Heart left ventricle (tissue), 16 donors: ENCODE measurements at regions not wholly inside any gene's neighbourhood (a gene's known extent, or its start where the extent isn't known, plus 50 kb on each side); places are given as distances from the start of the nearest gene placed in this dataset.
A peak's percentile ranks its signal among the peaks of the same experiment; 100 is the strongest.

ENCODE experiments used
- ATAC-seq, 4 donors: fragments of 200-7000 bp; cut with Tn5 transposase; one replicate each; pipeline ENCODE4 v1.9.1; 2020 to 2022; ENCODE audit warnings: moderate library complexity in 4 of 4, mild to moderate bottlenecking in 3 of 4, moderate number of reproducible peaks in 1 of 4
- DNase-seq, 5 donors: peaks; one replicate each; pipeline ENCODE4 v3.0.0-alpha.2; 2020
- H3K27ac ChIP-seq, 12 donors: fragments of 200-600 bp; sonication (generic) in 4 of 12; one replicate each; pipeline versions ENCODE4 v1.5.0 to v1.8.0; 2016 to 2022; ENCODE audit warnings: mild to moderate bottlenecking in 2 of 12
- H3K27me3 ChIP-seq, 9 donors: fragments of 200-600 bp; sonication (generic) in 2 of 9; one replicate each; pipeline versions ENCODE4 v1.5.1 to v1.8.0; 2016 to 2022; ENCODE audit warnings: mild to moderate bottlenecking in 3 of 9
- H3K36me3 ChIP-seq, 9 donors: fragments of 200-600 bp; sonication (generic) in 2 of 9; one replicate each; pipeline versions ENCODE4 v1.5.0 to v1.8.0; 2018 to 2022; ENCODE audit warnings: mild to moderate bottlenecking in 2 of 9
- H3K4me1 ChIP-seq, 12 donors: fragments of 200-600 bp; sonication (generic) in 4 of 12; one replicate each; pipeline versions ENCODE4 v1.5.0 to v1.8.0; 2016 to 2022; ENCODE audit warnings: mild to moderate bottlenecking in 3 of 12
- H3K4me3 ChIP-seq, 12 donors: fragments of 200-600 bp; sonication (generic) in 4 of 12; one replicate each; pipeline versions ENCODE4 v1.5.0 to v1.8.0; 2017 to 2022; ENCODE audit warnings: mild to moderate bottlenecking in 9 of 12, moderate library complexity in 4 of 12
- H3K9me3 ChIP-seq, 12 donors: fragments of 200-600 bp; sonication (generic) in 4 of 12; one replicate each; pipeline versions ENCODE4 v1.5.0 to v1.8.0; 2016 to 2022; ENCODE audit warnings: mild to moderate bottlenecking in 1 of 12
- POLR2A ChIP-seq, 2 donors: fragments of 450-650 bp; IDR thresholded peaks; one replicate each; pipeline ENCODE4 v1.6.1; 2017; ENCODE audit warnings: antibody characterized with exemption in 2 of 2, mild to moderate bottlenecking in 2 of 2, moderate library complexity in 2 of 2
- WGBS, 4 donors: extraction: QIAGEN DNeasy Blood & Tissue Kit in 2 of 4; methylation state at CpG; one replicate each; pipeline versions ENCODE4 v1.1.5 to v1.1.7; 2013 to 2018; 5-methylcytosine and 5-hydroxymethylcytosine counted together
- intact Hi-C, 10 donors: fragments of 100-400 bp; cut with DNase I; formaldehyde crosslinking; loops; one replicate each; pipeline versions ENCODE4 v1.11.1 to v1.14.2; 2022
- TF ChIP-seq, protein P1 (sequence below), 12 donors: fragments of 200-600 bp; sonication (generic) in 4 of 12; IDR thresholded peaks; one replicate each; pipeline versions ENCODE4 v1.5.0 to v1.8.0; 2018 to 2022; ENCODE audit warnings: antibody characterized with exemption in 12 of 12, mild to moderate bottlenecking in 5 of 12
- donor health status: ischemic (EF 13 %, LVEDD 7.1; RV severe dilation, severe dysfunction).
- donor health status: healthy with polysubstance abuse.
- donor health status: DM: no; HTN: yes; CAD: no.
- donor health status: DM: no; HTN: no; CAD: no.
- donor health status: ischemic (EF 25% LVEDD 6.9; RV normal size, moderate dysfunction).
- donor health status: ischemic (EF 25% LVEDD 5.7; RV mildly dilated, moderate dysfunction).
- donor health status: healthy.
- donor health status: DM: yes; HTN: yes; CAD: no.
- donor health status: ischemic (EF 35%, LVEDD 5.7; RV mildly dilated, moderate dysfunction).
- donor health status: nonischemic (EF 11% LVEDD 7.7; RV severe dilation, severe dysfunction).
- donor health status: DM: yes; HTN: yes; CAD: no.
- donor health status: PGD.
- donor health status: ischemic (EF 29% LVEDD 5.4; RV normal size, mild dysfunction).
- donor health status: nonischemic (EF 23%, LVEDD 6.1; RV moderate dilation, normal function).

DNA sequence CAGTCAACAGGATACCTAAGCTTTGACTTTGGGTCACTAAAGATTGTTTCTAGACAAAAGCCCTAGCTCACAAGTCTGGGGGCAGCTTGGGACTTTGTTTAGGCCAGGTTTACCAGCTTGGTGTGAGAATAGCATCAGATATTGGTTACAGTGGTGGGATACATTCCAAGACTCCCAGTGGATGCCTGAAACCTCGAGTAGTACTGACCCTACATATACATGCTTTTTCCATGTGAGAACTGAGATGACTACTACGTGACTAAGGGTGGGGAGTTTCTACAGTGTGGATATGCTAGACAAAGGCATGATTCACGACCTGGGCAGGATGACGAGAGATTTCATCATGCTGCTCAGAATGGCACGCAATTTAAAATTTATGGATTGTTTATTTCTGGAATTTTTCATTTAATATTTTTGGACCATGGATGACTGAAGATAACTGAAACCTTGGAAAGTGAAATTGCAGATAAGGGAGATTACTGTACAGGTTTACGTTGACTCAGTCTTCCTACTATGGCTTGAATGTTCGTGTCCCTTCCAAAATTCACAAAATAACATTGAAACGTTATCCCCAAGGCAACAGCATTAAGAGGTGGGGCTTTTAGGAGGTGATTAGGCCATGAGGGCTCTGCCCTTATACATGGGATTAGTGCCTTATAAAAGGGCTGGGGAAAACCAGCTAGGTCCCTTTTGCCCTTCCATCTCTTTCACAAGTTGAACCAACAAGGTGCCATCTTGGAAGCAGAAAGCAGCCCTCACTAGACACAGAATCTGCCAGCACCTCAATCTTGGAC, 50.2 kb upstream of the CTAGE1 start:
- Histone ChIP-seq H3K4me3 (no peak overlapping the region), H3K36me3 (no peaks in the 10 kb centered on the region), H3K4me1 (peaks cover 0 to 63% (median 50%) of the 10 kb centered on the region in 12 donors), H3K27ac (peak overlapping the region in 11 of 12 donors; percentile 75 to 96 (median 87)), H3K9me3 (no peaks in the 10 kb centered on the region), H3K27me3 (no peaks in the 10 kb centered on the region)
- WGBS, 4 donors: 83 to 90% (median 86%) methylated on average over 8 of the region's 8 CpGs
- DNase-seq: no peak
- intact Hi-C loops: loop anchor here in 7 of 10 donors (2.0 to 10.0 kb wide), 8 partner anchors 89 to 473 kb away; partner anchors contain the start of gene GATA6 (in 2 of the 7)
- TF ChIP-seq POLR2A (IDR thresholded peaks at IDR 0.05): no peak
- TF ChIP-seq, protein P1, sequence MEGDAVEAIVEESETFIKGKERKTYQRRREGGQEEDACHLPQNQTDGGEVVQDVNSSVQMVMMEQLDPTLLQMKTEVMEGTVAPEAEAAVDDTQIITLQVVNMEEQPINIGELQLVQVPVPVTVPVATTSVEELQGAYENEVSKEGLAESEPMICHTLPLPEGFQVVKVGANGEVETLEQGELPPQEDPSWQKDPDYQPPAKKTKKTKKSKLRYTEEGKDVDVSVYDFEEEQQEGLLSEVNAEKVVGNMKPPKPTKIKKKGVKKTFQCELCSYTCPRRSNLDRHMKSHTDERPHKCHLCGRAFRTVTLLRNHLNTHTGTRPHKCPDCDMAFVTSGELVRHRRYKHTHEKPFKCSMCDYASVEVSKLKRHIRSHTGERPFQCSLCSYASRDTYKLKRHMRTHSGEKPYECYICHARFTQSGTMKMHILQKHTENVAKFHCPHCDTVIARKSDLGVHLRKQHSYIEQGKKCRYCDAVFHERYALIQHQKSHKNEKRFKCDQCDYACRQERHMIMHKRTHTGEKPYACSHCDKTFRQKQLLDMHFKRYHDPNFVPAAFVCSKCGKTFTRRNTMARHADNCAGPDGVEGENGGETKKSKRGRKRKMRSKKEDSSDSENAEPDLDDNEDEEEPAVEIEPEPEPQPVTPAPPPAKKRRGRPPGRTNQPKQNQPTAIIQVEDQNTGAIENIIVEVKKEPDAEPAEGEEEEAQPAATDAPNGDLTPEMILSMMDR (IDR thresholded peaks at IDR 0.05): no peak
- no peak for ATAC-seq

DNA sequence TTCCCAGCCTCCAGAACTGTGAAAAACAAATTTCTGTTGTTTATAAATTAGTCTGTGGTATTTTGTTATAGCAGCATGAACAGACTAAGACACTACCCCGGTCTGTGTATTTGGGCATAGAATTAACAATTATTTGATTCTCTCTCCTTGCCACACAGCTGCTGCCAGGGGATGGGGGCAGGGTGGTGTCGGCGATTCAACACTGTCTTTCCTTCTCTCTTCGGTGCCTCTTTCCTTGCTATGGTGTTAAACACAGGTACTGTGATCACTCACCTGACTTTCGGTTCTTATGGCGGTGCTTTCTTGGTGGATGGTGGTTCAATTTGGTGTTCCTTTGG, 50.8 kb upstream of the CTAGE1 start:
- Histone ChIP-seq H3K27ac (peak overlapping the region in 10 of 12 donors; percentile 11 to 97 (median 88)), H3K9me3 (no peaks in the 10 kb centered on the region), H3K4me1 (peaks cover 0 to 63% (median 51%) of the 10 kb centered on the region in 12 donors), H3K4me3 (no peak overlapping the region), H3K27me3 (no peaks in the 10 kb centered on the region), H3K36me3 (no peaks in the 10 kb centered on the region)
- 89 to 98% (median 95%) methylated on average over 6 of the region's 6 CpGs for WGBS, 4 donors
- intact Hi-C loops: loop anchor here in 6 of 10 donors (5.0 to 10.0 kb wide), 6 partner anchors 89 to 474 kb away; partner anchors contain the start of gene GATA6 (in 2 of the 6)
- DNase-seq (no peak), ATAC-seq (no peak)
- TF ChIP-seq, protein P1 (IDR thresholded peaks at IDR 0.05): no peak
- no peak for TF ChIP-seq POLR2A (IDR thresholded peaks at IDR 0.05)

DNA sequence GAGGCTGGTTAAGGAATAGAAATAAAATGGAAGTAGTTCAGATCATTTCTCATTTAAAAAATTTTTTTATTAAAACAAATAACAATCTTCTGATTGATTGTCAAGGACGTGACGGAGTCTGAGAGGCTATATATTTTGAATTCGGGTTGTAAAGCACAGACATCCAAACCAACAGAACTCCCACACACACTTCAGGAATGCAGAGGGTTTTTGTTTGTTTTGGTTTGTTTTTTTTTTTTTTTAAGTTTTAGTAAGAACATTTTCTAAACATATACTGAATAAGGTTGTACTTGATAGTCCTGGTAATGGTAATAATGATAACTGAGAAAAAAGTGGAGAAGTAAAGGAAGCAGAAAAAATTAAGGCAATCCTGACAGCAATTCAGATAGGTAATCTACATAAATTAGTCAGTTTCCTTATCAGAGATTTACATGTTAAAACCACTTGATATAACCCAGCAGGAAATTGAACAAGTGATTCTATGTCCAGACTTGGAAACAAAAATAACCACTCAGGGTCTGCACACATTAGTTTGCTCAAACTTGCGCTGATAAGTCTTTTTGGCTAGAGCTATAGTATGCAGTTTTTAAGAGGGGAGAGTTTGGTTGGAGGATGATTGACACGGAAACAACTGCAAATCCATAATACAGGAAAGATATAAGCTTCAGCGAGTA, 51.5 kb upstream of the CTAGE1 start:
- intact Hi-C loops: loop anchor here in 6 of 10 donors (5.0 to 10.0 kb wide), 6 partner anchors 88 to 474 kb away; partner anchors contain the start of gene GATA6 (in 2 of the 6)

More for the DNA sequence above, 51.5 kb upstream of the CTAGE1 start:
- WGBS, 4 donors: 67 to 75% (median 73%) methylated on average over 6 of the region's 6 CpGs
- no peaks in the 10 kb centered on the region for H3K9me3 ChIP-seq
- H3K36me3 ChIP-seq: no peaks in the 10 kb centered on the region
- DNase-seq (no peak), ATAC-seq (no peak)
- peaks cover 0 to 63% (median 51%) of the 10 kb centered on the region in 12 donors for H3K4me1 ChIP-seq
- H3K4me3 ChIP-seq: no peak overlapping the region
- TF ChIP-seq, protein P1 (IDR thresholded peaks at IDR 0.05): no peak
- TF ChIP-seq POLR2A (IDR thresholded peaks at IDR 0.05): no peak
- peak overlapping the region in 11 of 12 donors; percentile 73 to 97 (median 87) for H3K27ac ChIP-seq
- H3K27me3 ChIP-seq: no peaks in the 10 kb centered on the region
